HG03039 (cell line): ENCODE measurements at regions not wholly inside any gene's neighbourhood (a gene's known extent, or its start where the extent isn't known, plus 50 kb on each side); places are given as distances from the start of the nearest gene placed in this dataset.
"Not testable (repeated sequence)": the region's sequence is repeated elsewhere in the genome, so short reads cannot be mapped to it uniquely, and the experiment has no call there.

Experiments
- ATAC-seq: cut with Tn5 transposase; IDR thresholded peaks from one replicate; pipeline ENCODE4 v1.9.1; 2021; ENCODE audit warnings: mild to moderate bottlenecking, moderate library complexity; ENCODE audit not compliant: unreplicated experiment

DNA sequence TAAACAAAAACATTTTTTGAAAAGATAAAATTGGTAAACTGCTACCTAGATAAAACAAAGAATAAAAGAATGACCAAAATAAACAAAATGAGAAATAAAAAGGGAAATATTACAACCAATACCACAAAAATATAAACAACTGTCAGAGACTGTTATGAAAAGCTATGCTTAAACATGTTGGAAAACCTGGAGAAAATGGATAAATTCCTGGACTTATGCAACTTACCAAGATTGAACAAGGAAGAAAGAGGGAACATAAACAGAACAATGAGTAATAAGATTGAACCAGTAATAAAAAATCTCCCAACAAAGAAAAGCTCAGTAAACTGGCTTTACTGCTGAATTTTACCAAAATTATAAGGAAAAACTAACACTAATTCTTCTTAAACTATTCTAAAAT, 518.7 kb downstream of the GRXCR1 start:
- ATAC-seq = no peak

DNA sequence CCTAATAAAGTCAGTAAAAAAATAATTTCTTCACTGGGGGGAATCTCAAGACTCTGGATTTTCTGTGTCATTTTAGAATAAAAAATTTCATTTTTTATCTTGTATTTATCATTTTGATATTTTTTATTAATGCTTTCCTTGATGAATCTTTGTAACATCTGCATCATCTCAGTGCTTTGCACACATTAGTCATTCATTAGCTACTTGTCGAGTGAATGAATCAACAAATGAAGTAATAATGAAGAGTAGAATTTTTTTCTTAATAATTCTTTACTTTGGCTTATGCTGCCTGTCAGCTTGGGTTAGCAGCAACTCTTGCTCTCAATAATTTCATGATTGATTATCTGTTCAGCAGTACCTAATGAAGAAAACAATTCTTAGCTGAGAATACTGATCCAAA, 530.8 kb downstream of the GRXCR1 start:
- no peak for ATAC-seq

DNA sequence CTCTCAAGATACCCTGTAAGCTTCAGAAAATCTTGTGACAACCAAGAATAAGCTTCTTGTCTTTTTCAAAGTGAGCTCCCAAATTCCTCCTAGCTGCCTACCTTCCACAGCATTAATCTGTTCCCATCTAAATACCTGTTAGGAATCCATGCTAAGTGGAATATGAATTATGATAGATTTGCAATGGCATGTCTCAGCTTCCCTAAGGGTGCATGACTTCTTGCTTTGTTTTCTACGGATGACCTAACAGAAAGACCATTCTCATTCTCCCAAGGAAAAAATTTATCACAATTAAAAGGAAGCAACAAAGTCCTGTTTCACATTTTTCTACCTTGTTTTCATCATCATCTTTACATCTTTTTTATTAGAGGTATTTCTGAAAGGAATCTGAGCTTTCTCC, 532.7 kb downstream of the GRXCR1 start:
- ATAC-seq = no peak

DNA sequence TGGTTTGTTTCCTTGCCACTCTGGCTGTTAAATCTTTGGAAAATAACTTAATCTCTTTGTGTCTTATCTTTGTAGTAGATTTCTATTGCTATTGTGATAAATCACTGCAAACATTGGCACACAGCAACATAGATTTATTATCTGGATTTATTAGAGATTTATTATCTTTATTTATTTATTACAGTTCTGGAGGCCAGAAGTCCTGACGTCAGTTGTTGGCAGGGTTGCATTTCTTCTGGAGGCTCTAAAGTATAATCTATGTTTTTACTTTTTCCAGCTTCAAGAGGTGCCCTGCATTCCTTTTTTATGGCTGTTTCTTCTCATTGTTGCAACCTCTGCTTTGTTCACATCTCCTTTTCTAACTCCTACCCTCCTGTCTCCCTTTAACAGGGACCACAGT, 542.8 kb downstream of the GRXCR1 start:
- no peak for ATAC-seq

DNA sequence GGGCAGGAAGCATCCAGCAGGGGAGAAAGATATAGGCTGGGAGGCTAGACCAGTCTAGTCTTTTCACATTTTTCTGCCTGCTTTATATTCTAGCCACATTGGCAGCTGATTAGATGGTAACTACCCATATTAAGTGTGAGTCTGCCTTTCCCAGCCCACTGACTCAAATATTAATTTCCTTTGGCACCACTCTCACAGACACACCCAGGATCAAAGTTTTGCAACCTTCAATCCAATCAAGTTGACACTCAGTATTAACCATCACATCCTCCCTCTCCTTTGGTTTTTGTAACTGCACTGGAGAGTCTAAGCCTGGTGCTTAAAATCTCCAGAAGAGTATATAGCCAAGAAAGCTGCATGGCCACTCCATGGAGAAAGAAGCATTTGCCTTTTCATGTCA, 560.4 kb downstream of the GRXCR1 start:
- ATAC-seq = no peak

DNA sequence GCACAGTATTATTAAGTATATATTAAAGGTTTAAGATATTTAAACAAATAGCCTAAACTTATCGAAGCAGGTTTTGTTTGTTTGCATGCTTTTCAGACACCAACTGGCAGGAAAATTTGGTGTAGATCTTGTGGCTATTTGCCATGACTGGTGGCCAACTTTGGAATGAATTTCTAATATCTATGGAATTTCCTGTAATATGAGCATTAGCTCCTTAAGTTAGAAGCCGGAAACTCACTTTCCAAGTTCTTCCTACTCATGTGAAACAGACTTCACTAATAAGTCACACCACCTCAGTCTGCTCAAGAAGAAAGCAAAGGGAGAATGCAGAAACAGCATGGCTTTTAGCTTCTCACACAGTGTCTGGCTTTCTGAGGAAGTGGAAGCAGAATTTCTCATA, 563.9 kb downstream of the GRXCR1 start:
- no peak for ATAC-seq

DNA sequence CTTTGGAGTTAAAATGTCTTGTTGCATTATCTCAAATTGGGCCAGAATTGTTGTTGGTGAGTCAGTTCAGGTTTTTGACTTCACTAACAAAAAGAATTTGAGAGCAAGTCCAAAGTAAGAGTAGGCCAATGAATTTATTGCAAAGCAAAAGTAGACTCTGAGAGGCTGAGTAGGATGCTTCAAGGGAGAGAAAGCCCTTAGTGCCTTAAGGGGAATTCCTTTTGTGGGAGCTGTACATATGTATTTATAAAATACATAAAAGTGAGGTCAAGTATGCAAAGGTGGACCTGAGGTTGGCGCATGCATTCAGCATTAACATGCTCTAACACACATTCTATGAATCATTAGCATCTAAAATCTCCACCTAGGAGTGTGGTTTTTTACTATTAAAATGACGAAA, 565.4 kb downstream of the GRXCR1 start:
- ATAC-seq = no peak

DNA sequence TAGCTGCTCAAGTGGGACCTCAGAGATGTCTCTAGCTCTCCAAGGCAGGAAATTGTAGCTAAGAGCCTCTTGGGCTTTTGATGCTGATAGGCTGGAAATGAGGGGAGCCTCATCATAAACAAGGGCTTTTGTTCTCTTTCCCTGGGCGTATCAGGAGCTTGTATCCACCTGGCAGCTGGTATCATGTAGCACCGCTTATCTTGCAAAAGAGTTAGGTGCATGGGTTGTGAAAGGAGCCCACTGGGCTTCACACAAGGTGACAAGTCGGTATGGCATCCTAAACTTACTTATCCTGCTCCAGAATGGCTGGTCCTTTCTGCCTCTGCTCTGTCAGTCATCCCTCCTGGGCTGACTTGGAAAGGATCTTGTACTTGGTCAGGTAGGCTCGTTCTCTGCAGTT, 565.8 kb downstream of the GRXCR1 start:
- ATAC-seq = no peak

DNA sequence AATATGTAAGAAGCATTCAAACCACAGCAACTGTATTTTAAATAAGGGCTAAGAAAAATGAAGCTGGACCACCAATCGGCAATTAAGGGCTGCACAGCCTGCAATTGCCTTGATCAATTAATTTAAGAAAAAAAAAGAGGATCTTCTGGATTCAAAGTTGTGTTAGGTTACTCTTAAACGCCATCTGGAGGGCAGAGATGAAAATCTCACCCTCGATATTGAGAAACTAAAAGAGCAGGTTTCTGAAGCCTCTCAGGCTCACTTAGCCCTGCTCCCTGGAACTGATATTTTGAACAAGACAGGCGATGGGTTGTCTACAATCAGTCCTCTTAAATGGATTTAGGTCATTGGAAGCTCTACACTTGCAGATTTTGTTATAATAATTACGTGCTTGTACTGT, 579.4 kb downstream of the GRXCR1 start:
- ATAC-seq = no peak

DNA sequence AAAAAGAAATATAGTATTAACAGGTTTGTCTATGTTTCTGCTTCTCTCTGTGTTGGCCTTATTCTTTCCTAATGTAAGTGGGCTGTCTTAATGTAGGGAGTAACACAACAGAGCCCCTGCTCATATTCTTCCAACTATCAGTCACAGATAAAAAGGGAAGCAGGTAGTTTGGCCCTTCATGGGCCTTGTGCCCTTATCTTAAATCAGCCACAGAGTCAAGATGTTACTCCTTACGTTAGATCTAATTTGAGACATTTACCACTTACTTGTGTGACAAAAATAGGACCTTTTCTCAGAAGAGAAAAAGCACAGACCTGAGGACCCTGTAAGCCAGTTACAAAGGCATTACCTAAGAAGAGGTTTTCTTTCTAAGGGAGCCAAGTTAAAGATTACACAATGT, 589.0 kb downstream of the GRXCR1 start:
- ATAC-seq = no peak

DNA sequence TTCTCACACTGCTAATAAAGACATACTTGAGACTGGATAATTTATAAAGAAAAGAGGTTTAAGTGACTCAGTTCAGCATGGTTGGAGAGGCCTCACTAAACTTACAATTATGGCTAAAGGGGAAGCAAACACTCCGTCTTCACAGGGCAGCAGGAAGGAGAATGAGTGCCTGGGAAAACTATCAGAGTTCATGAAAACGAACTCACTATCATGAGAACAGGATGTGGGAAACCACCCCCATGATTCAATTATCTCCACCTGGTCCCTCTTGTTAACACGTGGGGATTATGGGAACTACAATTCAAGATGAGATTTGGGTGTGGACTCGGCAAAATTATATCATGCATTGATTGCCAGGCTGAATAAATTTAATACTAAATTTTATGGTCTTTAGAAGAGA, 592.7 kb downstream of the GRXCR1 start:
- no peak for ATAC-seq

DNA sequence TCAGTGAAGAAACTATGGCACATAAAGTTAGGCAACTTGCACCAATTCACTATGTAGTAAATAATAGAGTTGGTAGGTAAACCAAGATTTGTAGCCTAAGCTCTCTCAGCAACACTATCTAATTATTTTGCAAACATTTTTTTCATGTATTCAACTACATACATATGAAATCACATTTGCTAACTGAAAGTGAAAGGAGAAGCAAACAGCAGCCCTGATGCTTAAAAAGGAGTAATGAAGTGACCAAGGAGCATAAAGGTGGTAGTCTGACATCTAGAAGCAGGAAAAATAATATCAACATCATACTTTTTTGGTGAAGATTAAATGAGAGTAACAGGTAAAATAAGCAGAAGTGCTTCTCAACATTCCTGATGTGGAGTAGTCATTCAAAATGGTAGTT, 603.7 kb downstream of the GRXCR1 start:
- no peak for ATAC-seq

DNA sequence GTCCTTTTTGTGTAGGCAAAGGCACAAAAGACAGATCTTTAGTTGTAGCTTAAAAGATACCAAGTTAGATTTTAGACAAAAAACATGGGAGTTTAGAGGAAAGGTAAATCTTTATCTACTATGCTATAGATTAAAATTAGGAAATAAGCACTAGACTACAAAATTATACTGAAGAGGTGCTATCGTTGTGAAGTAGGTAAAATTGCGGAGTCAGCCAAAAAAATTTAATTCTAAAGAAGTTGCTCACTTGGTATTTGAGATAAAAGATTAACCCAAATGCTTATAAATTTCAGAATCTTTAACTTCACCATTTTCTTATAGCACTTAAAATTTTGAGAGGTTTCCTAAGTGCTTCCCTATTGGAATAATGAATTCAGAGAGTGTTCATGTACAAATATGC, 604.1 kb downstream of the GRXCR1 start:
- ATAC-seq = no peak

DNA sequence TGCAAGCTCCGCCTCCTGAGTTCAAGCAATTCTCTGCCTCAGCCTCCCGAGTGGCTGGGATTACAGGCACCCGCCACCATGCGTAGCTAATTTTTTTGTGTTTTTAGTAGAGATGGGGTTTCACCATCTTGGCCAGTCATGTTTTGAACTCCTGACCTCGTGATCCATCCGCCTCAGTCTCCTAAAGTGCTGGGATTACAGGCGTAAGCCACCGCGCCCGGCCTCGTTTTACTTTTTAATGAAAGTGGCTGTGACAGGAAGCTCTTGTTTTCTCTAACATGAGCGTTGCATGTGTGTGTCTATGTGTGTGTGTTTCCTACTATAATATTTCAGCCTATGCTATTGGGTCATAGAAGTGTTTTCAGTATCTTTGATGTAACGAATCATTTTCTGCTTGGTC, 613.3 kb downstream of the GRXCR1 start:
- ATAC-seq = not testable (repeated sequence)

DNA sequence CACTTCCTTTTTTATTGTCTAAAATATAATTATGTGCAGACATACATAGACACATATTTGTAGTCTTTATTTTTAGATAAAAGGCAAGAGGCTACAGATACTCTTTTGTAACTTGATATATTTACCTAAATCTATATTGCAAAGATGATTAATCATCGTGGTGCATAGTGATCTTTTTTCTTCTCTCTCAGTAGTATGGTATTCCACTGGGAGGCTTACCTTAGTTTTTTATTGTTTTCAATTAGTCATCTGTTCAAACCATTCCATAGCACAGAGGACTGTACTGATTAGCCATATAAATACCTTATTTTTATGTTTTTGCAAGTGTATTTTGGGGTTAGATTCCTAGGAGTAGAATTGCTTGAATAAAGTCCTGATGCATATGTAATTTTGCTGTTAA, 619.7 kb downstream of the GRXCR1 start:
- no peak for ATAC-seq

DNA sequence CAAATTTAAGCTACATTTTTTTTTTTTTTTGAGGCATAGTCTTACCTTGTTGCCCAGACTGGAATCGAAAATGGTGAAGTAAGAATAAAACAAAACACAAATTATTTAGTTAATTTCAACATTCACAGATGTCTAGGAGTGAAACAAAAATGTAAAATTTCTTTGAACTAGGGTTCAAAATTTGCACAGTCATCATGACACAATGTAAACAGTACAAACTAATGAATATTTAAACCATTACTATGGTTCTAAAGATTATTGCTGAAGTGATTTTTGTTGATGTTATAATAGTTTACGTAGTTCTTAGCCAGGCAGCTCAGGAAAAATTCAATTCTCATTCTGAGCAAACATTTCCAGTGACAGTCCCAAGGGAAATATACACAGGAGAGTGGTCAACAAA, 633.1 kb downstream of the GRXCR1 start:
- ATAC-seq = no peak

DNA sequence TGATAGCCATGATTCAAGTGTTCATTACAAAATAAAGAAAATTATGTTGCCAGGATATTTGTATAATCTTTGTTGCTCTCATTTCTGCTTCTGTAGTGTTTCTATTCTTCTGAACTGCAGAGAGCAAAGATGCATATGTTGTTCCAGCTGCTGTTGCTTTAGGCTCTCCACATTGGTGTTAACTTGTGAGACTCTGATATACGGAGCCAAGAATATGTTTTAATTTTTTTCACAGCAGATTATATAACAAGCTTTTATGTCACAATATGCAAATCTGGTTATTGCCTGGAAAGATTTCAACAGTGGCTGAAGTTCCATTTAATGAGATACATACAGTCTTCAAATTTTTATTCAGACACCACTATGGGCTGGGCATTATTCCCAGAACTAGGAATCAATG, 655.0 kb downstream of the GRXCR1 start:
- no peak for ATAC-seq

DNA sequence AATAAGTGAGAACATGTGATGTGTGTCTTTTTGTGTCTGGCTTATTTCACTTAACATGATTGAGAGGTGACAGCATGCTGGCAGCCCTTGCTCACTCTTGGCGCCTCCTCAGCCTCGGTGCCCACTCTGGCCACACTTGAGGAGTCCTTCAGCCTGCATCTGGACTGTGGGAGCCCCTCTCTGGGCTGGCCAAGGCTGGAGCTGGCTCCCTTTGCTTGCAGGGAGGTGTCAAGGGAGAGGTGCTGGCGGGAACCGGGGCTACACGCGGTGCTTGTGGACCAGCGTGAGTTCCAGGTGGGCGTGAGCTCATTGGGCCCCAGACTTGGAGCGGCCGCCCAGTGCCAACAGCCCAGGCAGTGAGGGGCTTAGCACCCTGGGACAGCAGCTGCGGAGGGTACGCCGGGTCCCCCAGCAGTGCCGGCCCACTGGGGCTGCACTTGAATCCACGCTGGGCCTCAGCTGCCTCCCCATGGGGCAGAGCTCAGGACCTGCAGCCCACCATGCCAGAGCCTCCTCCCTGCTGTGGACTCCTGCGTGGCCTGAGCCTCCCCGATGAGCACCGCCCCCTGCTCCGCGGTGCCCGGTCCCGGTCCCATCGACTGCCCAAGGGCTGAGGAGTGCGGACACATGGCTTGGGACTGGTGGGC, 658.6 kb downstream of the GRXCR1 start:
- ATAC-seq = no peak

DNA sequence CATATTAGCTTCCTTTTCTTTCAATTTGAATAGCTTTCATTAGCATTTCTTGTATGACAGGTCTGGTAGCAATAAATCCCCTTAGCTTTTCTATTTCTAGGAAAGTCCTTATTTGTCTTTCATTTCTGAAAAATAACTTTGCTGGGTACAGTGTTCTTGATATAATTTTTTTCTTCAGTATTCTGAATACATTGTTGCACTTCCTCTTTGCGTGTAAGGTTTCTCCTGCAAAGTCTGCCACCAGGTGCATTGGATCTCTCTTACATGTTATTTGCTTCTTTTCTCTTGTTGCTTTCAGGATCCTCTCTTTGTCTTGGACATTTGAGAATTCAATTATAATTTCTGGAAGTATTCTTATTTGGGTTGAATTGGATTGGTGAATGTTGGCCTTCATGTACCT, 663.7 kb downstream of the GRXCR1 start:
- no peak for ATAC-seq

DNA sequence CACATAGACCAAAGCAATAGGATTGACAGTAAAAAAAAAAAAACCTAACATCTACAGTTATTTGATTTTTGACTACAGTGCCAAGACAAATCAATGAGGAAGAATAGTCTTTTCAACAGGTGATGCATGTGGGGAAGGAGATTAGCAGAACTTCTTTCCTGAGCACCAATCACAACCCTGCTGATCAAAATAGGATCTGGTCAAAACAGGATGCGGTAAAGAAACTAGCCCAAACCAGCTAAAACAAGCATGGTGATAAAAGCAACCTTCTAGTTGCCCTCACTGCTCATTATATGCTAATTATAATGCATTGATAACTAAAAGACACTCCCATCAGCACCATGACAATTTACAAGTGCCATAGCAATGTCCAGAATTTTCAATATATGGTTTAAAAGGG, 667.5 kb downstream of the GRXCR1 start:
- ATAC-seq = no peak

DNA sequence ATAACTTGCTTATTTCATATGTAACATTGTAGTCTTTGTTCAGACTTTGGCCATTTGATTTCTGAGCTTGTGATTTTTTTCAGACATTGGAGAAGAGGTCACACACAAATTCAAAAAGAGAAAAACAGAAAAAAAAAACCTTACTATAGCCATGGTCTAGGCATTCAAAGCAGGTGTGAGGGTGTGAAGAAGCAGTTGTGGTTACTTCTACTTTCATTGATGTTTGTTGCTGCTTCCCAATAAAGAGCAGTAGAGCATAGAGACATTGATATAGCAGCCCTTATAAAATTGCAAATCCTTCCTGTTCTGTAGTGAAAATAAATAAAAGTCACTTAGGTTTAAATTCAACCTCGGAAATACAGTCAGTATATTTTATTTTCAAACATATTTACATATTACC, 671.6 kb downstream of the GRXCR1 start:
- ATAC-seq = no peak

DNA sequence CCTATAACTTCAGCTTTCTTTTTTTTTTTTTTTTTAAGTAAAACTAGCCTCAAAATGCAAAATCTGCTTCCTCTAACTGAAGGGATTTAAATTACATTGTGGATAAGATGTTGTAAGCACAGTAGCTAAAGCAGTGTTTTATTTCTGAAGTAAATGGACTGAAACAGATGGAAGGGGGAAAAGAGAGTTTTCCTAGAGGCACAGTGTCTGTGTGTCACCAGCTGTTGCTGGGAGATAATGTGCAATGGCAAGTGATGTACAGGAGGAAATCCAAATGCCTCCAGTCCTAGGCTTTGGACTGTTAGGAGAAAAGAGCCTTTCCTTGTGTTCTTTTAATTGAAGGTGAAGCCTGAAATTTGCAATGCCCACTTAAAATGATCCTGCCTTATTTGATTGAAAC, 672.1 kb downstream of the GRXCR1 start:
- ATAC-seq = no peak

DNA sequence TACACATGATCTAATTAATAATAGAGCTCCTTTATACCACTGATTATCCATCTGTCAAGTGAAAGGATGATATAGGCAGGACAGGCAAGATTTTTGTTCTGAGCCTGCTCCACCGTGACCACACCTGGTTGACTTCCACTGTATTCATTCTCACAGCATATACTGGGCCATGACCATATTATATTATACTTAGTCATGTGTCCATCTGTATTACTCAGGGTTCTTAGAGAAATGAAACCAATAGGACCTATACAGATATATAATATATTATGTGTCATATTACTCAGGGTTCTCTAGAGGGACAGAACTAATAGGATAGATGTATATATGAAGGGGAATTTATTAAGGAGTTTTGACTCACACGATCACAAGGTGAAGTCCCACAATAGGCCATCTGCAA, 675.1 kb downstream of the GRXCR1 start:
- ATAC-seq = no peak

DNA sequence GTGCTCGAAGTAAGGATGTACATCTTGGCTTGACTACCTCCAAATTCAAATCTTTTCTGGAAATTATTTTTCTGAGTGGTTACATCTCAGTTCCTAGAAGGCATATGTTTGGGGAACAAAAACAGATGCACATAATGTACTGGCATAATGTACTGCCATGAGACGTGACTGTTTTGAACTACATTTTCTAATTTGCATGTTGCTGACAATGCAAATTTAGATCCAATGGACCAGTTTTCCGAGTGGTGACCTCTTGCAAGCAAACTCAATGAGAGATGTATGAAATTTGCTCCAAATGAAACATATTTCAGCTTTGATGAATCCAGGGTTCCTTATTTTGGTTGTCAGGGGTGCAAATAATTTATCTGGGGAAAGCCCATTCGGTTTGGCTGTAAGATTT, 694.3 kb downstream of the GRXCR1 start:
- no peak for ATAC-seq
